ENCODE measurements at regions not wholly inside any gene's neighbourhood (a gene's known extent, or its start where the extent isn't known, plus 50 kb on each side); places are given as distances from the start of the nearest gene placed in this dataset.
"Not testable (repeated sequence)": the region's sequence is repeated elsewhere in the genome, so short reads cannot be mapped to it uniquely, and the experiment has no call there.

DNA sequence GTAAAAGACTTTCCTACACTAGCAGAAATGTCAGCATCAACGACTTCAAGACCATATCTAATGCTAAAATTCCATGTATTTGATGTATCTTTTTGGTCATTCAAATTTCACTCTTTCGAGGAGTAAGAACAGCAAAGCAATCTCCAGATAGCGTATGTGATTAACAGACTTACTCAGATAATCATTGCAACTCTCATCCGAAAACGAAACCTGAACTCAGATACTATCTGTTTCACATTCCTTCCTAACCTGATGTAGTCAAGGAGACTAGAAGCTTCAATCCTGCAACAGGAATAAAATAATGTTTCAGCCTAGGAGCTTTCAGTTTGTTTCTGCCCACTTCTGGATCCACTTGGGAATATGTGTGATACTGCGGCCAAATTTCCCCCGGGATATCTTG, 286.3 kb downstream of the NUAK1 start:
- DNase-seq, result no peak

DNA sequence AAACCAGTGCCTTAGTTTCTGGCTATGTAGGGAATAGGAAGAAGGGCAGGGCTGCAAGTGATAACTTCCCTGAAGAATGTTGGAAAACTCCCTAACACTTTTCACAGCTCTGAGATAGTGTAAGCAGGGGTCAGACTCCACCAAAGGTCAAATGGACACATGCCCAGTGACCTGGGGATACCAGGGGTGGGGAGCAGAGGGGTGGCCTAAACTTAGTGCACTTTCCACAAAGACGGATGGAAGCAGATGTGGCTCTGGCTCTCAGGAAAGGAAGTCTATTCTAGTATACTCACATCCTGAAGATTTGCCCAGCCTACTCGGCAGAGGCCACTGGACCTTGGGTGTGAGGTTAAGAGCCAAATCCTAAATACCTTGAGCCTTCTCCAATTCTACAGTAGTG, 285.8 kb downstream of the NUAK1 start:
- no peak for DNase-seq

DNA sequence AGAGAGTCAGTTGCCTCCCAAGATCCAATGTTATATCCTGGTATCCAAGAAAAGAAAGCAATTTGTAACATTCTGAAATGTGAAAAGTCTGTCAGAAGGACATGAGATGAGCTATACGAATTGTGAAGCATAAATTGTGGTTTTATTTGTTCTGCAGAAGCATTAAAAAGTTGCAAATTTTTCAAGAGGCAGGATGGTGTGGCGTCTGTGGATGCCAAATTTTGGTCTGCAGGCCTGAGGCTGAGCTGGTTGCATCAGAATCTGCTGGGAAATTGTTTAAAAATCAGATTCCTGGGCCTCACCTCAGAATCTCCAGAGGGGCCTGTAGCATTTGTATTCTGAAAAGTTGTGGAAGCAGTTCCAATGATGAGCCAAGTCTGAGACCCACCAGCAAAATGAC, 284.7 kb downstream of the NUAK1 start:
- DNase-seq, result no peak

DNA sequence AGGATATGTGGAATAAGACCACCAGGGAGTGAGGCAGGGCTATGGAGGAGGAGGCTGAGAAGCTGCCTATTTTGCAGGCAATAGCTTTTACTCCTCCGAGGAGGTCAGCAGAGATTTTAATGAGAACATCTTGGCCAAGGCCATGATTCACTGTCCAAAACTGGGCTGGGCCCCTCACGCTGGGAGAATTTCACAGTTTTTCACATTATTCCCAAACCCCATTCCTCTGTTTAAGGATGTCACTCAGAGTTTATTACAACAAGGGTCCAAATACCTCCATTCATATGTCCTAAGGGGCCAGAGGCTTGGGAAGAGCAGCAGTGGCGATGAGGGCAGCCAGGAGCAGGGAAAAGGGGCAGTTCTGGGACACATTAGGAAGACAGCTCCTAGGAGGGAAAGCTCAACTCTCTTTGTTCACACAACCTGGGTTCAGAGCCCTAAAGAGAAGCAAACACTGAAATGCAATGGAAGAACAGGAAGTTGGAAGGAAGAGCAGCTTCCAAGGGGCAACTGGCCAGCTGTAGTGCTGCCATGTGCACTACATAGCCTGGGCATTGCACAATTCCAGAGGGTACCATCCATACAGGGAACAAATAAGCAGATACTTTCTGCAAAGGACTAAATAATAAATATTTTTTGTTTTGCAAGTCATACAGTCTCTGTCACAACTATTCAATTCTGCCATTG, 283.2 kb downstream of the NUAK1 start:
- DNase-seq, result no peak

DNA sequence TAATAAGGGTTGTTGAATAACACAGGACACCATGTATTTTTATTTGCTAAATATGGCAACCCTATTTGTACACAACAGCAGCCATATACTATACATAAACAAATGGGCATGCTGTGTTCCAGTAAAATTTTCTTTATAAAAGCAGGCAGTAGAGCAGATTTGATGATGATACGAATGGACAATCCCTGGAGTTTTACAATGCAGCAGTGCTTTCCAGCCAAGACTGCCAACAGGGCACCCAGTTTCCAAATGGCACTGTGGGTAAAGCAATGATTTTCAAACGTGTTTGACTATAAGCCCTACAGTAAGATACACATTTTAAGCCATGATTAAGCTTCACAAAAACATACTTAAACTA, 282.7 kb downstream of the NUAK1 start:
- DNase-seq, result peak; percentile 35

DNA sequence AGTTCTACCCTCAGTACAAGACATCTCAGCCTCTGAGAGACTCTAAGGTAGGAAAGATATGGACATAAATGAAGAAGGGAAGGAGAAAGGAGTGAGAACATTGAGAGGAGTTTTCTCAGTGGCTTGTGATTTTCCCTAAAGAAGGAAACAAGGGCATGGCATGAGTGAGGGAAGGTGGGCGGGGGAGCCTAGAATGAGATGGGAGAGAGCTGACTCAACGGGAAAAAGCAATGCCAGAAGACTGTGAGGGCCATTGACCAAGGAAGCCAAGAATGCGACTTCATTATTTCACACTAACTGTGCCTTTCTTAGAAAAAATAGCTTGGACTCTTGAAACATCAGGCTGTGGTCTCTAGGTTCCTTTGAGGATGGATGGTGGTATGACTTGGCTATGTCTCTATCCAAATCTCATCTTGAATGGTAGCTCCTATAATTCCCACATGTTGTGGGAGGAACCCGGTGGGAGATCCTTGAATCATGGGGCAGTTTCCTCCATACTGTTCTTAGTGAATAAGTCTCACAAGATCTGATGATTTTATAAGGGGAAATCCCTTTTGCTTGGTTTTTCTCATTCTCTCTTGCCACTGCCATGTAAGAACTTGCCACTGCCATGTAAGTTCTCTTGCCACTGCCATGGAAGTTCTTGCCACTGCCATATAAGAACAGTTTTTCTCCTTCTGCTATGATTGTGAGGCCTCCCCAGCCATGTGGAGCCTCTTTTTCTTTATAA, 279.6 kb downstream of the NUAK1 start:
- DNase-seq, result no peak

DNA sequence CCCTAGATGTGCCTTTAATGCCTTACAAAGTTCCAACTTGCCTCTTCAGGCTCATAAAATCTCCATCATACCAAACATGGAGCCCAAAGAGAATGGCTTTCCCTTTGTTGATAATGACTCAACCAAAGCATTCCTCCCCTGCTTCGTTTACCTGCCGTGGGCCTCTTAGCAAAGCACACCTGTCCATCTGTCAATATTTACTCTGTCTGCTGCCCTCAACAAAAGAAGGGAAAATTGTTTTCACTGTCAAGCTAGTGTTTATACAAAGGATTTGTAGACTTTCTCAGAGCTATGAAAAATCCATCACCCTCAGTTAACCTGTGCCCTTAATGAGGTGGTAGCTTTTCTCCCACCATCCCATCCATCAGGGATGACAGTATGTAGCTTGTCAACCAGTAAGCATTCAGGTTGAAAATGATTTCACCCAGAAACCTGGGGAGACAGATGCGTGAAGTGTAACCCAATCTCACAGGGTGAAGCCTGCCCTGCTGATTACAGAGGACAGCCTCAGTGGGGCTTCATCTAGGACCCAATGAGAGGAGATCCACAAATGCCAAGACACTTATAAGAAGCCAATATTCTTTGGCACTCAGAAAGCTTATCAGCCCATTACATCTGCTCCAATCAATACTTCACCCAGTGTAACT, 278.1 kb downstream of the NUAK1 start:
- no peak for DNase-seq

DNA sequence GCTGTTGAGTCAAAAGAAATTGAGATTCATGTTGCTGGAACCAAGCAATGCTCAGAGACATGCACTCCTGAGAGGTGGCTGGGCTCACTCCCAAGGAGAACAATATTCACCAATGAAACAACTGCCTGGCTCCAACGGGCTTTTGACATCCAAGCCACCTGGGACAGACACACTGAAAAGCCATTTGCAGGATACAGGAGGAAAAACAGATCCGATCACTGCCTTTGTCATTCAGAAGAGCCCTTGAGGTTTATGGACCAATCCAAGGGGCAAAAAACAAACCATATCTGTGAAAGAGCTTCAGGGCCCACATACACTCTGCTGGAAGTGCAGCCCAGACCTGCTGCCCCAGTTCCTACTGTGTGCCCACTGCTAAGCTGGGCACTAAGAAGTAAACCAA, 277.5 kb downstream of the NUAK1 start:
- DNase-seq, result peak; percentile 38

DNA sequence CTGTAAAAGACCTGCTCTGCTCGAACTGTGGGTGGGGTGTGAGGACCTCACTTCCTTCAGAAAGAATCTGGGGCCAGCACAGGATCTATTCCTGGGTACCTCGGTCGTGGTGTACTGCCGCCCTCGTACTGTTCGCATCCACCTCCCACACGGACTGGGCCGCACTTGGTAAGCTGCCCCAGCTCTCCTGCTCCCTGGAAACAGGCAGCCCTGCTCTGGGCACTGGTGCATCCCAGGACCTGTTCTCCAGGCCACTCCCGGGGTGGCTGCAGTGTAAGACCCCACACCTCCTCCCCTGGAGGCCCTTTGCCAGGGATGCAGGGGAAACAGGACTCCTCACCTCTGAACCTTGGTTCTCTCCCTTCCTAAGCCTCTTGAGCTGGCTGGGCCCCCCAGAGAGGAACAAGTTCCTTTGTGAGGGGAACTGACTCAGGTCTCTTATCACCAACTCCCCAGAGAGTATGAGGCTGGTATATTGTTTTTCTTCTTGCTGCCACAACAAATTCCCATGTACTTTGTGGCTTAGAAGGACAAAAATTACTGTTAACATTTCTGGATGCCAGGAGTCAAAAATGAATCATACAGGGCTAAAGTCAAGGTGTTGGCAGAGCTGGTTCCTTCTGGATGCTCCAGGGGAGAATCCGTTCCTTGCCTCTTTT, 276.5 kb downstream of the NUAK1 start:
- DNase-seq, result no peak

DNA sequence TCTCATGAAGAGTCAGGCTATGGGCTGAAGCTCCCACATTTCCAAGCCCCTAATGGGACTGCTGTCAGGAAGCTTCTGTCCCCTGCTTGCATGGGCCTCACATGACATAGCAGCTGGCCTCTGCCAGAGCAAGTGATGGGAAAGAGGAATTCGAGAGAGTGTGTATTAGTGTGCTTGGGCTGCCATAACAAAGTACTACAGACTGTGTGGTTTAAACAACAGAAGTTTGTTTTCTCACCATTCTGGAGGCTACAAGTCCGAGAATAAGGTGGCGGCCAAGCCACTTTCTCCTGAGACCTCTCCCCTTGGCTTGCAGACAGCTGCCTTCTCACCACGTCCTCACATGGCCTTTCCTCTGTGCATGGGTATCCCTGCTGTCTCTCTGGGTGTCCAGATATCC, 274.4 kb downstream of the NUAK1 start:
- no peak for DNase-seq

DNA sequence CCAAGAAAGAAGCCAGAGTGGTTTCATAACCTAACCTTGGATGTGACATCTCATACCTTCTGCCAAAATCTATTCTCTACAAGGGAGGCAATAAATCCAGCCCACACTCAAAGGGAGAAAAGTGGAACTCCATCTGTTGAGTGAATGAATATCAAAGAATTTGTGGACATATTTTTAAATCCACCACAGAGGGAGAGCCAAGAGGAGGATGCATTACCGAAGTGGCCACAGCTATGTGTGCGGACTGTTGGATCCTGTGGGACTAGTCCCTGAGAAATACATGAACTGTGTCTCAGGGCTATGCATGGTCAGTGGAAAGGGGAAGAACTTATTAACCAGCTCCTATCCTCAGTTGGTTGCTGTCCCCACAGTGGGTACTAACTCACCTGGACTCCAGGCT, 273.9 kb downstream of the NUAK1 start:
- DNase-seq, result no peak

DNA sequence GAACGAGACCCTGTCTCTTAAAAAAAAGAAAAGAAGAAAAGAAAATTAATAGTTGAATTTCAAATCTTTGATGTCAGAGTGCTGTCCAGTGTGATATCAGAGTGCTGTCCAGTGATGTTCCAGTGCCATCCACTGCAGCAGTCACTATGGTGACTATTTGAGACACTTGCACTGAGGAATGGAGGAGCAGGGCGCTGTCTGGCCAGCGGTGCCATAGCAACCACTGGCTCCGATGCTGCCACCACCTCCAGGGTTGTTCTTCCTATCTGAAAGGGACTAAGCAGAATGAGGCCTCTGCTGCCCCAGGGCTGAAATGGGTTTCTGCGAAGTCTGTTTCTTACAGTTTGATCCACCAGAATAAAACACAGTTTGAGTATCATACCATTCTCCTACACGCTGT, 272.9 kb downstream of the NUAK1 start:
- DNase-seq, result no peak

DNA sequence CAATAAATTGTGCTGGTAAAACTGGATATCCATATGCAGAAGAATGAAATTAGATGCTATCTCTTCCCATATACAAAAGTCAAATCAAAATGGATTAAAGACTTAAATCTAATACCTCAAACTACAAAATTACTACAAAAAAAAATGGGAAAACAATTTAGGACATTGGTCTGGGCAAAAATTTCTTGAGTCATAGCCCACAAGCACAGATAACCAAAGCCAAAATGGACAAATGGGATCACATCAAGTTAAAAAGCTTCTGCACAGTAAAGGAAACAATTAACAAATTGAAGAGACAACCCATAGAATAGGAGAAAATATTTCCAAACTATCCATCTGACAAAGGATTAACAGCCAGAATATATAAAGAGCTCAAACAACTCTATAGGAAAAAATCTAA, 264.6 kb downstream of the NUAK1 start:
- DNase-seq, result no peak

DNA sequence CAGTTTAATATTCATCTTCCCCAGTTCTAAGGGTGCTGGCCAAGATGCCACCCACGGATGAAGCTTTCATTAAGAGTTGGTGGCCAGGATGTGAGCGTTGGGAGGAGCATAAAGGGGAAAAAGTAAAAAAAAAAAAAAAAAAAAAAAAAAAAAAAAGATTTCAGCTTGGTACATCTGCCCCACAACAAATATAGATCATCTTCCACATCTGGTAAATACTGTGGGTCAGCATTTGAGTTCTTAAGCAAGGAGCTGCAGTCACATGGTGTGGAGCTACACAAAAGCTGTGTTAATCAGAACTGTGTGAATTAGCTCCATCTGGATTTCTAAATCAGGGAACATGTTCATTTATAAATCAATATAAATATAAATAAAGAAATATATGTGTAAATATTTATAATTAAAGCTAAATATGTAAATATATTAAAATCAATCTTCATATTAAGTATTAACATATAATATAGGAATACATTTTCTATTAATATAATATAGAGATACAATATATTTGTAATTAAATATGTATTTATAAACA, 262.3 kb downstream of the NUAK1 start:
- no peak for DNase-seq

DNA sequence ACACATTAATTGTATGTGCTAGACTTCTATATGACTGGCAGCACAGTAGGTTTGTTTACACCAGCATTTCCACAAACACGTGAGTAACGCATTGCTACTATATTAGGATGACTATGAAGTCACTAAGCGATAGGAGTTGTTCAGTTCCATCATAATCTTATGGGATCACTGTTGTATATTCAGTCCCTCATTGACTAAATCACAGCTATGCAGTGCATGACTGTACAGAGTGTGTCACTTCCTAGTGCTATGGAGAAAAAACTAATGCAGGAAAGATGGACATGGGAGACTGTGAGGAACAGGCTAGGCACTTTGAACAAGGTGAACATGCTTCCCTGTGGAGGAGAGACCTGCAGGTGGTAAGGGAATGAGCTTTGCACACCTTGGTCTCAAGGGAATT, 259.8 kb downstream of the NUAK1 start:
- no peak for DNase-seq

DNA sequence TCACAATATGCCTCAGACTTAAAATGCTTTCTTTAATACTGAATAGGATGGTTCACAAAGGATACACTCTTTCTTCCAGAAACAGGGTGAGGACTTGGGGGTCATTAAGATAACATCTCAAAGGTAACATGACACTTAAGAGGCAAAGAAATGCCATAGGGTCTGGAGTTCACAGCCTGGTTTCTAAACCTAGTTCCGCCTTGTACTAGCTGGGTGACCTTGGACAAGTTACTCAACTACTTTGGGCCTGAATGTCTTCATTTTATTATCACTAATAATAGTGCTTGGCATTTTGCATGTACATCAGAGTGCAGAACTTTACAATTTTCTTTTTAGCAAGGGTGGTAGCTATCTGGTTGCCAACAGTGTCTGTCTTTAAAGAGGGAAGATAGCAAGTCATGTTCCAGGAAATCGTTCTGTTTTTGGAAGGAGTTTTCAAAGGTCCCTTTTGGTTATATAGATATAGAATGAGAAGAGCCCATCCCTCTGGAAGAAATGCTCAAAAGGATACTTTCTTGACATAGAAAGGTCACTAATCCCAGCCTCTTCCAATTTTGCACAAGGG, 257.8 kb downstream of the NUAK1 start:
- DNase-seq, result no peak

DNA sequence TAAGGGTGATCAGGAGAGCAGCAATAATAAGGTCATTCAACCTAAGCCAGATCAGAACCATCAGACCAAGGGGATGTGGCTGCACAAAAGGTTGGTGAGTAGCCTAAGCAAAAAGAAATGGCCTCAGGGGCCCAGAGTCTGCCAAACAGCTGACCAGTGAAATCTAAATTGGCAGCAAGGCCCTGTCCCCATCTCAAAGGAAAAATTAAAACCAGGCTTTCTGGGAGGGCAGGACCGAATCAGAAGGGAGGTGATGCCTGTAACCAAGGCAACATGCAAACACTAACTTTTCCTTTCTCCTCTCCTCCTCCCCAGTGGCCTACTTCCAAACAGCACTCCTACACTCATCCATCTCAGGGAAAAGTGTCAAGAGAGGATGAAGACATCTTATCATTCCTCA, 256.4 kb downstream of the NUAK1 start:
- peak; percentile 62 for DNase-seq

DNA sequence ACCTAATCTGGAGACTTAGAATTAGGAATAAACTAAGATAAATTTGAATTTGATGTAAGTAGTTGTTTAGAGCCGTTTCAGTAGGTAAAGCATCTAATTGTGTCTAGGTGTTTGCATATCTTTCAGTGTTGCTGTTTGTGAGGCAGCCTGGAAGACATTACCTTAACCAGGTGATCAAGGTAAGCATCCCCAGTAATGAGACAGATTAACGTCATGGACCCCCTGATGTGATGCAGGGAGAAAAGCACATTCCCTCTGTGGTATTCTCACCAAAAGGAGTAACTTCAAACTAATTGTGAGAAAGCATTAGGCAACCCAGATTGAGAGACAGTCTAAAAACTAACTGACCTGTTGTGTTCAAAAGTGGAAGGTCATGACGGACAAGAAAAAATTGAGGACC, 251.6 kb downstream of the NUAK1 start:
- DNase-seq, result no peak

DNA sequence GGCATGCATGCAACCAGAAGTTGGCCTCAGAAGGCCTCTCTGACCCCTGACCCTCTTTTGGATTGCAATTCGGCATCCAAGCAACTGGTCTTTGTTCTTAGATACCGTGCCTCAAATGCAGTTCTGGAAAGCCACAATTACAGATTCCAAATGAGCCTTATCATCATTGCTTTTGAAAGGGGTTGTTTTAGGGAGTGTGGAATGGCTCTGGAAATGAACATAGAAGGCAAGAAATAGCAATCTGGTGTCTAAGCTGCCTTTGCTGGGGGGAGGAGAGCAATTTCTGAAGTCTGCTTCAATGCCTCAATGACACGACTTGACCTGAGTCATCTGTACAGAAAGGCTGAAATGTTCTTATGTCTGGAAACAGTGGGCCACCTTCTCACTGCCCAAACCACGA, 250.1 kb downstream of the NUAK1 start:
- DNase-seq, result no peak

DNA sequence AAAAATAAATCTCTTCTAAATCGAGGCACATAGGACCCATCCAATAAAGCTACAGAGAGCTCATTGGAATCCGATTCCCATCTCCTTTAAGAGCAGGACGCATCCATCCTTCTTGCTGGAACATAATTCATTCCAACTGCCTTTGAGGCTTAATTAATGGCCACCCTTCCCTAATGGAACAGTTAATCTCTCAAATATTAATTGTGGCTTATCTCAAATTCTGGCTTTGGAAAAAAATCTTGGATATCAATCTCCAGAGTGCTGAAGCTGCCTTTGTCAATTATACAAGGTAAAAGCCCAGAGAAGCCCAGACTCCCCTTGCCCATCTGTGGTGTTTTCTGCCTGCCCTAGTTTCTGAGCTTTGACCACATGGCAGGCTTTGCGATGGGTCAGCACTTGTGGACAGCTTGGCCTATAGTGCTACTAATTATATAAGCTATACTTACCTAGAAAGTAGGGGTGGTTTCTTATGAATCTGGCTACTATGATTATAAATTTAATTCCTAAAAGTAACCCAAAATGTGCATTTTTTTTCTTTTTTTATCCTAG, 246.3 kb downstream of the NUAK1 start:
- peak; percentile 12 for DNase-seq

DNA sequence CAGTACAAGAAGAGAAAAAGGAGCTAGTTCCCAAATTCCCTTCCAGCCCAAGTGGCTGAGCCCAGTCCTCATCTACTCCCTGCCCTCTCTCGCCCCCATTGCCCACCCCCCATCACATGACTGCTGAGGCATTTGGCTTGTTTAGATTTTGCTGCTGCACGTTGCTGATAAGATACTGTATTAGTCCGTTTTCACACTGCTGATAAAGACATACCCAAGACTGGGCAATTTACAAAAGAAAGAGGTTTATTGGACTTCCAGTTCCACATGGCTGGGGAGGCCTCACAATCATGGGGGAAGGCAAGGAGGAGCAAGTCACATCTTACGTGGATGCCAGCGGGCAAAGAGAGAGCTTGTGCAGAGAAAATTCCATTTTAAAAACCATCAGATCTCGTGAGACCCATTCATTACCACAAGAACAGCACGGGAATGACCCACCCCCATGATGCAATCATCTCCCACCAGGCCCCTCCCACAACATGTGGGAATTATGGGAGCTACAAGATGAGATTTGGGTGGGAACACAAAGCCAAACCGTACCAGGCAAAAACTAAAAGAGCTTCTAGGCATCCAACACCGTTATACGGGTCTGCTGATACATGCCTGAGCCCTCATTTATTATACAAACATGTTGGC, 243.4 kb downstream of the NUAK1 start:
- not testable (repeated sequence) for DNase-seq

DNA sequence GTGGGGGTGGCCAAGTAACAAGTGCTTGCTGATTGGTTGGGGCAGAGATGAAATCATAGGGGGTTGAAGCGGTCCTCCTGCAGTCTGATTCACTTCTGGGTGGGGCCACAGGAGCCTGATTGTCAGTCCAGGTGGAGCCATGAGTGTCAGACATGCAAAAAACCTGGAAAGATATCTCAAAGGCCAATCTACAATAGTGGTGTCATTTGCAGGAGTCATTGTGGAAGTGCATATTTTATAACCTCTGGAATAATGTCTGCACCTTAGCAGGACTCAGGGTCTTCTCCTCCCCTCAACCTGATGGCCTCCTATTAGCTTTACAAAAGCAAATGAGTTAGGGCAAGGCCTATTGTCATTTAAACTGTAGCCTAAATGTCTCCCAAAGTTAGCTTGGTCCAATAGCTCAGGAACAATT, 241.4 kb downstream of the NUAK1 start:
- DNase-seq, result no peak

All from eye (tissue), 1 donor.